Inflammatory macrophage treated with lipopolysaccharide for 4 hours (primary cell): ENCODE measurements at regions not wholly inside any gene's neighbourhood (a gene's known extent, or its start where the extent isn't known, plus 50 kb on each side); places are given as distances from the start of the nearest gene placed in this dataset.
A peak's percentile ranks its signal among the peaks of the same experiment; 100 is the strongest.

Source experiments
- DNase-seq: peaks from one replicate; pipeline ENCODE4 v3.0.0-alpha.2; 2020

GRCh38 chr2:193783681-193784080 is 1588.9 kb upstream of the TMEFF2 start:
- no peak for DNase-seq

GRCh38 chr2:193778293-193778692 is 1583.6 kb upstream of the TMEFF2 start:
- no peak for DNase-seq

GRCh38 chr2:193776988-193777387 is 1582.3 kb upstream of the TMEFF2 start:
- no peak for DNase-seq

DNA sequence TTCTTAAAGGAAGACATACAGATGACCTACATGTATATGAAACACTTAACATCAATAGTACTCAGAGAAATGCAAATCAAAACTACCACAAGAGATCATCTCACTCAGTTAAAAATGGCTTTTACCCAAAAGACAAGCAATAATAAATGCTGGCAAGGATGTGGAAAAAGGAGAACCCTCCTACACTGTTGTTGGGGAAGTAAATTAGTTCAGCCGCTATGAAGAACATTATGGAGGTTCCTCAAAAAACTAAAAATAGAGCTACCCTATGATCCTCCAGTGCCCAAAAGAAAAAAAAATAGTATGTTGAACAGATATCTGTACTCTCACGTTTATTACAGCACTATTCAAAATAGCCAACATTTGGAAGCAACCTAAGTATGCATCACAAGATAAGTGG is 1579.4 kb upstream of the TMEFF2 start:
- peak; percentile 5 for DNase-seq

DNA sequence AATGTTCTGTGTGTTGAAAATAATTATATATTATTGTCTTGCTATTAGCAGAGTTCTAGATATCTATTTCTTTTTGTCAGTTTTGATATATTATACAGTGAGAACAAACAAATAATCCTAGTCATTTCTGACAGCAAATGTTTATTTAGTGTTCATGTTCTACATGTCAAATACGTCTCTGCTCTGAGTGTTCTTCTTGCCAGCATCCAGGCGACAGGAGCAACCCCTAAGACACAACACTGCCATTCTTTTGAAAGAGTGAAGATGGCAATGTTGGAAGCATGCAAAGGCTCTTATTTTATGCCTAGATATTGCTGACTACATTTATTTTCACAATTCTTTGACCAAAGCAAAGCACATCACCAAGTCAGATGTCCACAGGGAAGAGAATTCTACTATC is 1556.6 kb upstream of the TMEFF2 start:
- no peak for DNase-seq

- DNase-seq = no peak
Observed at GRCh38 chr2:193749485-193749884, 1554.8 kb upstream of the TMEFF2 start.

DNA sequence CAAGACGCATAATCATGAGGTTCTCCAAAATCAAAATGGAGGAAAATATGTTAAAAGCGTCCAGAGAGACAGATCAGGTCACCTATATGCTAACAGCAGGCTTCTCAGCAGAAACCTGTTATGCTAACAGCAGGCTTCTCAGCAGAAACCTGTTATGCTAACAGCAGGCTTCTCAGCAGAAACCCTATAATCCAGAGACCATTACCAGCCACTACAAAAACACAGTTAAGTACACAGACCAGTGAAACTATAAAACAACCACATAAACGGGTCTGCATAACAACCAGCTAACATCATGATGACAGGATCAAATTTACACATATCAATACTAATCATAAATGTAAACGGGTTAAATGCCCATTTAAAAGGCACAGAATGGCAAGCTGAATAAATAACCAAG is 1548.4 kb upstream of the TMEFF2 start:
- no peak for DNase-seq

- no peak for DNase-seq
Observed at GRCh38 chr2:193738892-193739291, 1544.2 kb upstream of the TMEFF2 start.

GRCh38 chr2:193712912-193713311 is 1518.2 kb upstream of the TMEFF2 start:
- DNase-seq = no peak

- no peak for DNase-seq
Observed at GRCh38 chr2:193703411-193703810, 1508.7 kb upstream of the TMEFF2 start.

GRCh38 chr2:193701484-193701883 is 1506.8 kb upstream of the TMEFF2 start:
- no peak for DNase-seq

- no peak for DNase-seq
Observed at GRCh38 chr2:193695367-193695766, 1500.6 kb upstream of the TMEFF2 start.

DNA sequence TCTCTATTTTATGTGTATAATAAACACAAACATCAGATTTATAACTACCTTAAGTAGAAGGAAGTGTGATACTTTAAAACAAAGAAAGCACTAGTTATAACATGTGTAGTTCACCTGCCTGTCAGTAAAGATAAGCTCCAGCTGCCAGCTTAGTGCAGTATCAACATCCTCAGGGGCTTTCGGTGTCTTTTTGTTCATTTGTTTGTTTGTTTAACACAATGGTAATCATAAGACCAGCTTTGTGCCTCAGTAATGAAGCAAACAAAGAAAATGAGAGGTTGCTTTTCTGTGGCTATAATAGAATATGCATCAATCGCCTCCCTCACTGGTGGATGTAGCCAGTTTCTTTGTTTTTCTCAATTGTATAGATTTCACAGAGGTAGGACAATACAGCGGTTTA is 1499.0 kb upstream of the TMEFF2 start:
- DNase-seq = no peak

GRCh38 chr2:193690572-193690971 is 1495.8 kb upstream of the TMEFF2 start:
- no peak for DNase-seq

GRCh38 chr2:193687195-193687594 is 1492.5 kb upstream of the TMEFF2 start:
- no peak for DNase-seq

DNA sequence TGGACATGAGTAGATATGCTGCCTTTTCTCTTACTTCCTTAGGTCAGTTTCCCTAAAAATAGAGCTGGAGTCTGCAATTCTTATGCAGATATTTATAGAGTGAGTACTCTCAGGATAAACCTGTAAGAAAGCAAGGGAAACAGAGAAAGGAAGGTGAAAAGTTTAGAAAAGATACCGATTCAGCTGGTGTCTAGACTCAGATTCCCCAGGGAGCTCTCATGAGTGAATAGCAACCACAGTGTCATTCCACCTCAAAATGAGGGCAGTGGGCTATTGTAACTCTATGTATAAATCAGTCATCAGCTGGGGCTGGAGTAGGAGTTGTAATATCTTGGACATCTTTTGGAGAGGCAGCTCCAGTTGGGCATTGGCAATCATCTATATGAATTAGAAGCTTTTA is 1485.1 kb upstream of the TMEFF2 start:
- DNase-seq = no peak

- DNase-seq = no peak
Observed at GRCh38 chr2:193670478-193670877, 1475.7 kb upstream of the TMEFF2 start.

- no peak for DNase-seq
Observed at GRCh38 chr2:193668557-193669323, 1474.0 kb upstream of the TMEFF2 start.

GRCh38 chr2:193627927-193628272 is 1433.2 kb upstream of the TMEFF2 start:
- no peak for DNase-seq

DNA sequence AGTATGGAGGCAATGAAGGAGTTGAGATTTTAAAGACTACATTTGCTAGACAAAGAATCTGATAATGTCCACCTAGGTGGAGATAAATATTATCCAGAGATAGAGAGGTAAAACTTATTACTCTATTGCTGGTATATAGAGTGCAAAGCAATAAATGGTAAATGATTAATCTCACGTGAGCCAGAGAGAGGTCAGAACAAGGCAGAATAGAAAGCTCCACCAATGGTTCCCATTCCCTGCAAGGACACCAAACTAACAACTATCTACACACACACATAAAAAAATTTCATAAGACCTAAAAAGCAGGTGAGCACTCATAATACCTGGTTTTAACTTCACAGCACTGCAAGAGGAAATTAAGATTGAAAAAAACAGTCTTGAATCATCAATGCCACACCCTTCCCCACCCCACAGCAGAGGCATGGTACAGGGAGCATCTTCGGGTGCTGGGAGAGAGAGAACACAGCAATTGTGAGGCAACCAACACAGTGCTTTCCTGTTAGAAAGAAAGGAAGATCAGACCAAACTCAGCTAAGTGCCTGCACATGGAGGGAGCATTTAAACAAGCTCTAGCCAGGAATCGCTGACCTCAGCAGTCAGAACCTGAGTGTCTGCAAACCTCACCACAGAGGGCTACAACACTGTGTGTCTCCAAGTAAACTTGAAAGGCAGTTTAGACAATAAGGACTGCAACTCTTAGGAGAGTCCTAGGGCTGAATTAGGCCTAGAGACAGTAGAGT is 1432.6 kb upstream of the TMEFF2 start:
- DNase-seq = no peak

DNA sequence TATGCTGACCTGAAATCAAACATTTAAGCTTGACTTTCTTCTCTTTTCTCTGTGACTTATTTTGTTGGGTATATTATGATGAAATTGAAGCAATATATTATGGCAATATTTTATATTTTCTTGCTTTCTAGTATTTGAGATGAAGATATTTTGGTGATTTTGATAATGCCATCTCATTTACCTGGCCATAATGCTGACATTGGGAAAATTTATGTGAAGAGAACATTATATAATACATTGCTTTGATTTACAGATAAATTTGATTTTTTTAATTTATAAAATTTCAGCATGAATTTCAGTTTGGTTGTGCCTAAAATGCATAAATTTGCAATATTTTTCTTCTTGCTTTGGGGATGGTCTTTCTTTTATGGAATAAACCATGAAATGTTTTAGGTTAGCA is 1413.7 kb upstream of the TMEFF2 start:
- DNase-seq = no peak

DNA sequence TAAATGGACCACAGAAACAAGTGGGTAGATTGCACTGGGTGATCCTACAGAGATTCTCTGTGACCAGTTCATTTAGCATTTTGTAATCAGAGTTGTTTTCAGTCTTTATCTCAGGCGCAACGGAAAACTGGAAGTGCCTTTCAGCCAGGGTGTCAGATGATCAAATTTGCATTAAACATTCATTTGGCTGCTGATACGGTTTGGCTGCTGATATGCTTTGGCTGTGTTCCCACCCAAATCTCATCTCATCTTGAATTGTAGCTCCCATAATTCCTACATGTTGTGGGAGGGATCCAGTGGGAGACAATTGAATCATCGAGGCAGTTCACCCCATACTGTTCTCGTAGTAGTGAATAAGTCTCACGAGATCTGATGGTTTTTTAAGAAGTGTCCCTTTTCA is 1396.1 kb upstream of the TMEFF2 start:
- DNase-seq = no peak

- DNase-seq = peak; percentile 24
Observed at GRCh38 chr2:193584522-193584938, 1389.8 kb upstream of the TMEFF2 start.

DNA sequence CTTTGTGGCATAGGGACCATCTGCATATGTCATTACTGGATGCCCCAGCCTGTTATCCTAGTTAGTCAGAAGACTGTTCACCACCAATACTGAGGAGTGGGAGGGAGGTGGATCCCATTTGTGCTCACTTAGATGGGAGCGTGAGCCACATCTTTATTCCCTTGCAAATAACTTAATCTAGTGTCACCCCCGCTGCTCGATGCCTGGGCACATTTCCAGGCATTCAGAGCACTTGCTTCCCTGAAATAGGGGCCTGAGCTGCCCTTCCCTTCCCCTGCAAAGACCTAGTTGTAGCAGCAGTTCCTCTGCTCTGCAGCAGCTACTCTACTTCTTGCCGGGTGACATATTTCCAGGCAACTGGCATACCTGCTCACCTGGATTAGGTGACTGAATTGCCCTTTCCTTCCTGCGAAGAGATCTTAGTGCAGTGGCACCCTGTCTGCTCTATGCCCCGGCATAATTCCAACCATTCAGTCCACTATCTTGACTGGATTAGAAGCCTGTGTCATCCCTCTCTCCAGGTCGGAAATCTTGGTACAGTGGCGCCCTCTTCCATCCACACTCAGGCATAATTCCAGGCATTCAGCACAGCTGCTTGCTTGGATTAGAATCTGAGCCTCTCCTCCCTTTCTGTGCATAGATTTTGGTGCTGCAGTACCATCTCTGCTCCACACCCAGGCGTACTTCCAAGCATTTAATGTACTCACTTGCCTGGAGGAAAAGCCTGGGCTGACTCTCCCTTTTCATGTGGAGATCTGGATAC is 1389.1 kb upstream of the TMEFF2 start:
- no peak for DNase-seq
